ENCODE measurements at regions not wholly inside any gene's neighbourhood (a gene's known extent, or its start where the extent isn't known, plus 50 kb on each side); places are given as distances from the start of the nearest gene placed in this dataset.

- H3K9me3 ChIP-seq (ENCODE audit: low read length) = no peaks in the 10 kb centered on the region
- ChIA-PET CTCF (ENCODE audit: low intra/inter-chr PET ratio, low total read pairs) (no interaction called here), POLR2A (no interaction called here)
- H3K9ac ChIP-seq (ENCODE audit: insufficient read depth, low read depth, low read length) = no peak overlapping the region
- H3K4me2 ChIP-seq (ENCODE audit: low read depth, low read length) = no peak overlapping the region
- ATAC-seq (no peak), DNase-seq (ENCODE audit: low spot score) (no peak), FAIRE-seq (no peak)
- in situ Hi-C loops (cut with HindIII; ENCODE audit: extremely low pct_ligation_motif_present, low pct_unique_long_range_greater_than_20kb) (no loop called here), intact Hi-C loops (cut with micrococcal nuclease; ENCODE audit: unreplicated experiment) (no loop called here)
- H3K4me3 ChIP-seq (replicated peaks in 1 of 3; ENCODE audit: insufficient read depth in 1 of 3, low read depth in 2 of 3, low read length in 3 of 3) = no peak overlapping the region
- no peaks in the 10 kb centered on the region for H3K79me2 ChIP-seq (ENCODE audit: insufficient read depth, low read length)
- 2% methylated on average over 4 of the region's 4 CpGs for WGBS (ENCODE audit: low lambda C conversion rate)
- TF ChIP-seq MAF1 (CRISPR knock-in tag; IDR thresholded peaks at IDR 0.05; ENCODE audit: borderline replicate concordance) = no peak
- no peak for TF ChIP-seq TBL1XR1 (IDR thresholded peaks at IDR 0.05; ENCODE audit: borderline replicate concordance, low read length, partially characterized antibody)
- no TSS peak for BruUV-seq (replicated peaks)
- no peak overlapping the region for H2AFZ ChIP-seq (ENCODE audit: low read length)
- no peak overlapping the region for H3K27ac ChIP-seq (ENCODE audit: extremely low read length, insufficient read depth, low read length)
- H3K27me3 ChIP-seq (ENCODE audit: control insufficient read depth in 1 of 2, insufficient read depth in 2 of 2, low read length in 2 of 2) = no peaks in the 10 kb centered on the region
- no peaks in the 10 kb centered on the region for H3K36me3 ChIP-seq (replicated peaks in 1 of 2; ENCODE audit: control insufficient read depth in 1 of 2, insufficient read depth in 2 of 2, low read length in 2 of 2)
- H4K20me1 ChIP-seq (ENCODE audit: insufficient read depth, low read length) = no peaks in the 10 kb centered on the region
- H3K4me1 ChIP-seq (ENCODE audit: insufficient read depth, low read length) = no peaks in the 10 kb centered on the region
Measured at GRCh38 chr2:5472673-5473072, 219.5 kb upstream of the SOX11 start.

- no peaks in the 10 kb centered on the region for H3K36me3 ChIP-seq (replicated peaks in 1 of 2; ENCODE audit: control insufficient read depth in 1 of 2, insufficient read depth in 2 of 2, low read length in 2 of 2)
- H2AFZ ChIP-seq (ENCODE audit: low read length) = no peak overlapping the region
- in situ Hi-C loops (cut with HindIII; ENCODE audit: extremely low pct_ligation_motif_present, low pct_unique_long_range_greater_than_20kb) (no loop called here), intact Hi-C loops (cut with micrococcal nuclease; ENCODE audit: unreplicated experiment) (no loop called here)
- no peak overlapping the region for H3K27ac ChIP-seq (ENCODE audit: extremely low read length, insufficient read depth, low read length)
- ChIA-PET CTCF (ENCODE audit: low intra/inter-chr PET ratio, low total read pairs) (no interaction called here), POLR2A (no interaction called here)
- no peaks in the 10 kb centered on the region for H4K20me1 ChIP-seq (ENCODE audit: insufficient read depth, low read length)
- ATAC-seq (no peak), DNase-seq (ENCODE audit: low spot score) (no peak), FAIRE-seq (no peak)
- no peak overlapping the region for H3K4me2 ChIP-seq (ENCODE audit: low read depth, low read length)
- H3K9ac ChIP-seq (ENCODE audit: insufficient read depth, low read depth, low read length) = no peak overlapping the region
- no peaks in the 10 kb centered on the region for H3K9me3 ChIP-seq (ENCODE audit: low read length)
- 9% methylated on average over 6 of the region's 6 CpGs for WGBS (ENCODE audit: low lambda C conversion rate)
- BruUV-seq (replicated peaks) = no TSS peak
- H3K79me2 ChIP-seq (ENCODE audit: insufficient read depth, low read length) = no peaks in the 10 kb centered on the region
- no peaks in the 10 kb centered on the region for H3K4me1 ChIP-seq (ENCODE audit: insufficient read depth, low read length)
- no peak overlapping the region for H3K4me3 ChIP-seq (replicated peaks in 1 of 3; ENCODE audit: insufficient read depth in 1 of 3, low read depth in 2 of 3, low read length in 3 of 3)
- H3K27me3 ChIP-seq (ENCODE audit: control insufficient read depth in 1 of 2, insufficient read depth in 2 of 2, low read length in 2 of 2) = no peaks in the 10 kb centered on the region
- TF ChIP-seq RBM22 (optimal IDR thresholded peaks at IDR 0.05; ENCODE audit: low read length) (no peak), ZNF687 (CRISPR knock-in tag; IDR thresholded peaks at IDR 0.05) (no peak), FOXK2 (IDR thresholded peaks at IDR 0.05) (no peak), KDM4B (CRISPR knock-in tag; IDR thresholded peaks at IDR 0.05) (no peak), TRIM22 (IDR thresholded peaks at IDR 0.05) (no peak), RFX3 (CRISPR knock-in tag; IDR thresholded peaks at IDR 0.05) (no peak), ZBTB1 (CRISPR knock-in tag; IDR thresholded peaks at IDR 0.05; ENCODE audit: borderline replicate concordance) (no peak), ZNF788 (CRISPR knock-in tag; IDR thresholded peaks at IDR 0.05; ENCODE audit: borderline replicate concordance) (no peak), ZNF382 (CRISPR knock-in tag; IDR thresholded peaks at IDR 0.05; ENCODE audit: borderline replicate concordance) (no peak), ATAD3A (CRISPR knock-in tag; IDR thresholded peaks at IDR 0.05) (no peak), DNMT1 (CRISPR knock-in tag; IDR thresholded peaks at IDR 0.05) (no peak), BATF2 (CRISPR knock-in tag; IDR thresholded peaks at IDR 0.05) (no peak)
Measured at GRCh38 chr2:5473635-5474034, 218.5 kb upstream of the SOX11 start.
